Vagina (tissue), 2 donors: ENCODE measurements at regions not wholly inside any gene's neighbourhood (a gene's known extent, or its start where the extent isn't known, plus 50 kb on each side); places are given as distances from the start of the nearest gene placed in this dataset.
"Not testable (repeated sequence)": the region's sequence is repeated elsewhere in the genome, so short reads cannot be mapped to it uniquely, and the experiment has no call there.

Experiments used
- DNase-seq, 2 donors: peaks; one replicate each; pipeline ENCODE4 v3.0.0-alpha.2; 2017; ENCODE audit errors: extremely low spot score in 2 of 2
- H3K27ac ChIP-seq: fragments of 200-600 bp; sonication (generic); one replicate; pipeline ENCODE4 v1.5.1; 2019
- H3K27me3 ChIP-seq: fragments of 200-600 bp; sonication (generic); one replicate; pipeline ENCODE4 v1.5.1; 2019
- H3K36me3 ChIP-seq, 2 donors: fragments of 200-600 bp; sonication (generic); one replicate each; pipeline ENCODE4 v1.5.1; 2017 to 2019
- H3K4me1 ChIP-seq: fragments of 200-600 bp; sonication (generic); one replicate; pipeline ENCODE4 v1.5.1; 2019
- H3K4me3 ChIP-seq, 2 donors: fragments of 200-600 bp; sonication (generic); 1 replicate in 1 of 2; 2 replicates in 1 of 2; pipeline ENCODE4 v1.5.1; 2016 to 2019
- H3K9me3 ChIP-seq: fragments of 200-600 bp; sonication (generic); one replicate; pipeline ENCODE4 v1.5.1; 2019
- POLR2A ChIP-seq, 2 donors: fragments of 450-650 bp; IDR thresholded peaks; one replicate each; pipeline ENCODE4 v1.6.1; 2017; ENCODE audit warnings: antibody characterized with exemption in 2 of 2, mild to moderate bottlenecking in 2 of 2, moderate library complexity in 2 of 2
- POLR2AphosphoS5 ChIP-seq, 2 donors: sonication (generic); formaldehyde crosslinking; IDR thresholded peaks; one replicate each; pipeline ENCODE4 v1.9.0; 2017; ENCODE audit warnings: antibody characterized with exemption in 2 of 2, mild to moderate bottlenecking in 2 of 2, low read depth in 1 of 2; ENCODE audit not compliant: insufficient read depth in 1 of 2
- intact Hi-C: fragments of 100-400 bp; cut with DNase I; formaldehyde crosslinking; loops from one replicate; pipeline ENCODE4 v1.15.1; 2023
- TF ChIP-seq, protein P1 (sequence below), 3 experiments: fragments of 450-650 bp in 2 of 3; fragments of 200-600 bp in 1 of 3; sonication (generic) in 1 of 3; IDR thresholded peaks; one replicate each; pipeline ENCODE4 v1.5.1; 2017 to 2019; ENCODE audit warnings: antibody characterized with exemption in 3 of 3, mild to moderate bottlenecking in 2 of 3, moderate library complexity in 2 of 3

- Histone ChIP-seq H3K36me3 (no peaks in the 10 kb centered on the region), H3K4me3 (no peak overlapping the region), H3K9me3 (no peaks in the 10 kb centered on the region), H3K27ac (no peak overlapping the region), H3K4me1 (no peaks in the 10 kb centered on the region), H3K27me3 (no peaks in the 10 kb centered on the region)
- DNase-seq, result no peak
- TF ChIP-seq POLR2A (IDR thresholded peaks at IDR 0.05) (no peak), POLR2AphosphoS5 (IDR thresholded peaks at IDR 0.05; ENCODE audit: insufficient read depth in 1 of 2, low read depth in 1 of 2) (no peak)
- TF ChIP-seq, protein P1, sequence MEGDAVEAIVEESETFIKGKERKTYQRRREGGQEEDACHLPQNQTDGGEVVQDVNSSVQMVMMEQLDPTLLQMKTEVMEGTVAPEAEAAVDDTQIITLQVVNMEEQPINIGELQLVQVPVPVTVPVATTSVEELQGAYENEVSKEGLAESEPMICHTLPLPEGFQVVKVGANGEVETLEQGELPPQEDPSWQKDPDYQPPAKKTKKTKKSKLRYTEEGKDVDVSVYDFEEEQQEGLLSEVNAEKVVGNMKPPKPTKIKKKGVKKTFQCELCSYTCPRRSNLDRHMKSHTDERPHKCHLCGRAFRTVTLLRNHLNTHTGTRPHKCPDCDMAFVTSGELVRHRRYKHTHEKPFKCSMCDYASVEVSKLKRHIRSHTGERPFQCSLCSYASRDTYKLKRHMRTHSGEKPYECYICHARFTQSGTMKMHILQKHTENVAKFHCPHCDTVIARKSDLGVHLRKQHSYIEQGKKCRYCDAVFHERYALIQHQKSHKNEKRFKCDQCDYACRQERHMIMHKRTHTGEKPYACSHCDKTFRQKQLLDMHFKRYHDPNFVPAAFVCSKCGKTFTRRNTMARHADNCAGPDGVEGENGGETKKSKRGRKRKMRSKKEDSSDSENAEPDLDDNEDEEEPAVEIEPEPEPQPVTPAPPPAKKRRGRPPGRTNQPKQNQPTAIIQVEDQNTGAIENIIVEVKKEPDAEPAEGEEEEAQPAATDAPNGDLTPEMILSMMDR (IDR thresholded peaks at IDR 0.05), result no peak
- intact Hi-C loops, result no loop called here
These were observed 184.0 kb upstream of the C1orf87 start for GRCh38 chr1:60257531-60257930.

GRCh38 chr1:60255565-60255964 is 182.0 kb upstream of the C1orf87 start:
- intact Hi-C loops, result no loop called here
- no peak overlapping the region for H3K27ac ChIP-seq

DNA sequence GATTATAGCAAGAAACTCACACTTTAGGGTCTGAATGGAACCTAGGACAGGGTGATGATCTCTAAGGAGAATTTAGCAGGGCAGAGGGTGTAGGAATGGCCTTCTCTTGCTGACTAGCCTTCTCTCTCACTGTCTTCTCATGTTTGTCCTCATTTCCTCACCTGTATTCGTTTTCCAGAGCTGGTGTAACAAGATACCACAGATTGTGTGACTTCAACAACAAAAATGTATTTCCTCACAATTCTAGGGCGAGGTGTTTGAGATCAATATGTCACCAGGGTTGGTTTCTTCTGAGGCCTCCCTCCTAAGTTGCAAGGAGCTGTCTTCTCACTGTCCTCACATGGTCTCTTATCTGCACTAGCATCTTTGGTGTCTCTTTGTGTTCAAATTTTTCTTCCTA is 177.9 kb upstream of the C1orf87 start:
- TF ChIP-seq, protein P1 (IDR thresholded peaks at IDR 0.05), result no peak
- TF ChIP-seq POLR2A (IDR thresholded peaks at IDR 0.05), result no peak
- no peak for TF ChIP-seq POLR2AphosphoS5 (IDR thresholded peaks at IDR 0.05; ENCODE audit: insufficient read depth in 1 of 2, low read depth in 1 of 2)
- DNase-seq, result no peak
- H3K4me3 ChIP-seq, result no peak overlapping the region
- no peak overlapping the region for H3K27ac ChIP-seq
- no peaks in the 10 kb centered on the region for H3K9me3 ChIP-seq
- H3K27me3 ChIP-seq, result no peaks in the 10 kb centered on the region
- no peaks in the 10 kb centered on the region for H3K4me1 ChIP-seq
- H3K36me3 ChIP-seq, result no peaks in the 10 kb centered on the region
- intact Hi-C loops, result no loop called here

More at GRCh38 chr1:60255565-60255964, 182.0 kb upstream of the C1orf87 start:
- Histone ChIP-seq H3K36me3 (no peaks in the 10 kb centered on the region), H3K9me3 (no peaks in the 10 kb centered on the region), H3K27me3 (no peaks in the 10 kb centered on the region), H3K4me3 (no peak overlapping the region), H3K4me1 (no peaks in the 10 kb centered on the region)
- no peak for DNase-seq
- TF ChIP-seq POLR2A (IDR thresholded peaks at IDR 0.05) (no peak), POLR2AphosphoS5 (IDR thresholded peaks at IDR 0.05; ENCODE audit: insufficient read depth in 1 of 2, low read depth in 1 of 2) (no peak)
- TF ChIP-seq, protein P1 (IDR thresholded peaks at IDR 0.05), result no peak

DNA sequence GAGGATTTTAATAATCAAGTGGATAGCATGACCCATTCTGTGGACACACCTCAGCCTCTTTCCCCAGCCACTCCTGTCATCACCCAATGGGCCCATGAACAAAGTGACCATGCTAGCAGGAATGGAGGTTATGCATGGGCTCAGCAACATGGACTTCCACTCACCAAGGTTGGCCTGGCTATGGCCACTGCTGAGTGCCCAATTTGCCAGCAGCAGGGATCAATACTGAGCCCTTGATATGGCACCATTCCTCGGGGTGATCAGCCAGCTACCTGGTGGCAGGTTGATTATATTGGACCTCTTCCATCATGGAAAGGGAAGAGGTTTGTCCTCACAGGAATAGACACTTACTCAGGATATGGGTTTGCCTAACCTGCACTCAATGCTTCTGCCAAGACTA is 173.9 kb upstream of the C1orf87 start:
- H3K27ac ChIP-seq, intact Hi-C loops, H3K36me3 ChIP-seq, H3K4me3 ChIP-seq, DNase-seq, H3K9me3 ChIP-seq, H3K27me3 ChIP-seq, H3K4me1 ChIP-seq: not testable (repeated sequence)

- no peak overlapping the region for H3K27ac ChIP-seq
- H3K9me3 ChIP-seq, result no peaks in the 10 kb centered on the region
- H3K27me3 ChIP-seq, result no peaks in the 10 kb centered on the region
- no peak overlapping the region for H3K4me3 ChIP-seq
- DNase-seq, result no peak
- no peak for TF ChIP-seq POLR2A (IDR thresholded peaks at IDR 0.05)
- no peak for TF ChIP-seq POLR2AphosphoS5 (IDR thresholded peaks at IDR 0.05; ENCODE audit: insufficient read depth in 1 of 2, low read depth in 1 of 2)
- intact Hi-C loops, result no loop called here
- no peaks in the 10 kb centered on the region for H3K36me3 ChIP-seq
- no peaks in the 10 kb centered on the region for H3K4me1 ChIP-seq
These were observed 171.8 kb upstream of the C1orf87 start for GRCh38 chr1:60245324-60245723.

- intact Hi-C loops, result no loop called here
- DNase-seq, result no peak
- Histone ChIP-seq H3K36me3 (no peaks in the 10 kb centered on the region), H3K4me1 (no peaks in the 10 kb centered on the region), H3K9me3 (no peaks in the 10 kb centered on the region), H3K27ac (no peak overlapping the region), H3K4me3 (no peak overlapping the region), H3K27me3 (no peaks in the 10 kb centered on the region)
- TF ChIP-seq POLR2AphosphoS5 (IDR thresholded peaks at IDR 0.05; ENCODE audit: insufficient read depth in 1 of 2, low read depth in 1 of 2) (no peak), POLR2A (IDR thresholded peaks at IDR 0.05) (no peak)
- TF ChIP-seq, protein P1 (IDR thresholded peaks at IDR 0.05), result no peak
These were observed 171.3 kb upstream of the C1orf87 start for GRCh38 chr1:60244906-60245305.
